ENCODE measurements at regions not wholly inside any gene's neighbourhood (a gene's known extent, or its start where the extent isn't known, plus 50 kb on each side); places are given as distances from the start of the nearest gene placed in this dataset.

DNA sequence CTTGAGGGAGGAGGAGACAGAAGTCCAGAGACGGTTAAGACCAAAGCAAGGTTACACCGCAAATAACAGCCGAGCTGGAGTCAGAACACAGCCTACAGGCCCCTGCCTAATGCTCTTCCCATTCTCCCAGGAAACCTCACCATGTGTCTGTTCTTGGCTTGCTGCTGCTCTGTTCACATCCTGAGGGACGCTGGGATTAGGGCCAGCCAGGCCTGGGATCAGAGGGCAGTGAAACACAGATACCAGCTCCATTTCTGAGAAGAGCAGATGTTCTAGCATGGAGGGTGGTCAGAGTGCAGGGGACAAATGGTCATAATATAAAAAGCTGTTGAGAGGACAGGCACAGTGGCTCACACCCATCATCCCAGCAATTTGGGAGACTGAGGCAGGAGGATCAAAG lies 124.8 kb upstream of the LARP1 start:
- no peak overlapping the region for H3K4me3 ChIP-seq
- no peaks in the 10 kb centered on the region for H3K9me3 ChIP-seq (replicated peaks in 1 of 11)
- H3K36me3 ChIP-seq: no peaks in the 10 kb centered on the region
- no peaks in the 10 kb centered on the region for H3K27me3 ChIP-seq
- no peak for TF ChIP-seq Cebpa-rat (IDR thresholded peaks at IDR 0.05)
- no peak overlapping the region for H3K4me2 ChIP-seq
- H3K9ac ChIP-seq: no peak overlapping the region
- no peaks in the 10 kb centered on the region for H4K20me1 ChIP-seq
- no peaks in the 10 kb centered on the region for H3K4me1 ChIP-seq
- no peak overlapping the region for H3K27ac ChIP-seq

DNA sequence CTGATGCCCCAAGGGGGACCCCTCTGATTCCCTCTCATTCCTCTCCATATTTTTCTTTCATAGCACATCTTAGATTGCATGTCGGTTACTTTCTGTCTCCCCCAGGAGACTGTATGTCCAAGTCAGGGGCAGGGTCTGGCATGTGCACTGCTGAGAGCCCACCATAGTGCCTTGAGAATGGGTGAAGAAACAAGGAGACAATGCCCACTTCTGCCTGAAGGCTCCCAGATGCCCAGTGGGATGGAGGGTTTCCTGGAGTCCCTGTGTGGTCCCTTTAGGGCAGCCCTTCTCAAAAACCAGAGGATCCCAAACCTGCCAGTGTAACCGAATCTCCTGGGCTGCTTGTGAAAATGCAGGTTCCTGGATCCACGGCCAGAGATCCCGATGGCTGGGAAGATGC lies 126.5 kb upstream of the LARP1 start:
- Histone ChIP-seq H4K20me1 (no peaks in the 10 kb centered on the region), H3K9me3 (replicated peaks in 1 of 11) (no peaks in the 10 kb centered on the region), H3K9ac (no peak overlapping the region), H3K27me3 (no peaks in the 10 kb centered on the region), H3K4me1 (no peaks in the 10 kb centered on the region), H3K27ac (no peak overlapping the region), H3K4me2 (no peak overlapping the region), H3K4me3 (no peak overlapping the region), H3K36me3 (no peaks in the 10 kb centered on the region)
- TF ChIP-seq Cebpa-rat (IDR thresholded peaks at IDR 0.05): no peak

DNA sequence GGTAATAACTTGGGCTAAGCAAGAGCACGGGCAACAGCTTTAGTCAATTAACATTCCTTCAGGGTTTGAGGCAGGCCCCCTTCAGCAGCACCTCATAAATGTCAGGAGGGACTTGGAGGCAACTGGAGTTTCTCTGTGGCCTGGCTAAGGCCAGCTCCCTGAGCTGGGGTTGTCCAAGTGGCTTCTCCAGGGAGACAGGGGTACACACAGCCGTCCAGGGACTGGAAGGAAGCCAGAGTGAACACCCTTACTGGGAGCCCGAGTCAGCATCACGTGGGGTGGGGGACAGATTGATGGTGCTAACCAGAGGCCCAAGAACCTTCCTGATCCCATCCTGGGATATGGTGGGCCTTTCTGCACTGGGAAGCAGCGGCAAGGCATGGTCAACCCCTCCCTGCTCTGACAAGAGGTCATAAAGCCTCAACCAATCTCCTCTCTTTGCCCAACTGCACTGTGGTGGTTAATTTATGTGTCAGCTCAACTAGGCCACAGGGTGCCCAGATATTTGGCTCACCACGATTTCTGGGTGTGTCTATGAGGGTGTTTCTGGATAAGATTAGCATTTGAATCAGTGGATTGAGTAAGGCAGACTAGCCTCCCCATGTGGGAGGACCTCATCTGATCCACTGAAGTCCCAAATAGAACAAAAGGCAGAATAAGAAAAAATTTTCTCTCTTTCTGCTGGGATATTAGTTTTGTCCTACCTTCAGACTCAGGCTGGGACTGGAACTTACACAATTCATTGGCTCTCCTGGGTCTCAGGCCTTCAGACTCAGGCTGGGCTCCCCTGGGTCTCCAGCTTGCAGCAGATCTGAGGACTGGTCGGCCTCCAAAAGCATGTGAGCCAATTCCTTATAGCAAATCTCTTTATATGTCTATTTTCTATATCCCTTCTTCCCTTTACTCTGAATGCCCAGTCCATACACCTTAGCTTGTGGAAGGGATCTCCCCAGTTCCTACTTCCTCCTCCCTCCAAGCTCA lies 127.2 kb upstream of the LARP1 start:
- no peaks in the 10 kb centered on the region for H3K36me3 ChIP-seq
- H3K4me3 ChIP-seq: no peak overlapping the region
- H4K20me1 ChIP-seq: no peaks in the 10 kb centered on the region
- no peak overlapping the region for H3K27ac ChIP-seq
- no peaks in the 10 kb centered on the region for H3K27me3 ChIP-seq
- no peaks in the 10 kb centered on the region for H3K9me3 ChIP-seq (replicated peaks in 1 of 11)
- H3K4me1 ChIP-seq: no peaks in the 10 kb centered on the region
- H3K4me2 ChIP-seq: no peak overlapping the region
- no peak overlapping the region for H3K9ac ChIP-seq
- no peak for TF ChIP-seq Cebpa-rat (IDR thresholded peaks at IDR 0.05)

- H3K4me1 ChIP-seq: no peaks in the 10 kb centered on the region
- H3K9me3 ChIP-seq (replicated peaks in 1 of 11): no peaks in the 10 kb centered on the region
- H3K4me3 ChIP-seq: no peak overlapping the region
- H3K27me3 ChIP-seq: no peaks in the 10 kb centered on the region
- no peak overlapping the region for H3K4me2 ChIP-seq
- no peaks in the 10 kb centered on the region for H3K36me3 ChIP-seq
- no peak overlapping the region for H3K9ac ChIP-seq
- H3K27ac ChIP-seq: no peak overlapping the region
- H4K20me1 ChIP-seq: no peaks in the 10 kb centered on the region
- TF ChIP-seq Cebpa-rat (IDR thresholded peaks at IDR 0.05): no peak
These were observed 128.2 kb upstream of the LARP1 start for GRCh38 chr5:154626876-154627557.

DNA sequence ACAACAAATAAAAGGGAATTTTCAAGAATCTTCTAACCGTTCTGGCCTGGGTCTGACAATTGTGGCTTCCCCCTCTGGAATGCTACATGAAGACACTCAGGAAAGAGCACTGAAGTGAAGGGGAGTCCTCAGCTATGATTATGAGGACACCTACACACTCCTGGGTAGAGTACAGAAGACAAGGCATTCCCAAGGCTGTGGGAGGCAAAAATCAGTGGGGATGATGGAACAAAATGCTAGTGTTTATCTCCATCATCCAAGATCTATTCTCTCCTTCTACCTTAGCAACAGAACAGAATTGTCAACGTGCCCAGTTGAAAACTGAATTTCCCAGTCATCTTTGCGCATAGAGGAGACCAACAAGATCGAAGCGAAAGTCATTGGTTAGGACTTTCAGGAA lies 130.1 kb upstream of the LARP1 start:
- H3K27ac ChIP-seq: no peak overlapping the region
- H3K36me3 ChIP-seq: no peaks in the 10 kb centered on the region
- H3K4me2 ChIP-seq: no peak overlapping the region
- no peak overlapping the region for H3K9ac ChIP-seq
- peaks cover 0 to 9% (median 0%) of the 10 kb centered on the region in 10 experiments; a peak in 3 of 20 replicates for H3K4me1 ChIP-seq
- no peaks in the 10 kb centered on the region for H4K20me1 ChIP-seq
- H3K9me3 ChIP-seq (replicated peaks in 1 of 11): no peaks in the 10 kb centered on the region
- no peak for TF ChIP-seq Cebpa-rat (IDR thresholded peaks at IDR 0.05)
- H3K4me3 ChIP-seq: no peak overlapping the region
- H3K27me3 ChIP-seq: no peaks in the 10 kb centered on the region

DNA sequence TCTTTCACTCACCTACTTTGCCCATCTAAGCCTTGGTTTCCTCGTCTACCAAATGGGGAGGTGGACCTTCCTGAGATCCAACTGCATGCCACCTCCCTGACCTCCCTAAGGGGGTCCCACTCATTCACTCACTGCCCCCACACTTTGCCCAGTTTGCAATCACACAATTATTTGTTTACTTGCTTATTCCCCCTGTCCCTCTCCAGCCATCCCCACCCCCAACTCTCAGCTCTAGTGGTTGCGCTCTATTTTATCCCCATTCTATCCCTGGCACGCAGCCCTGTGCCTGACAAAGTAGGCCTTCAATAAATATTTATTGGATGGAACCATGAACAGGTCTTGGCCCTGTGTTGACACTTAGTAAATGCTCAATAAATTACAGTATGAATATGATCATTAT lies 130.8 kb upstream of the LARP1 start:
- H3K4me3 ChIP-seq: no peak overlapping the region
- H3K9ac ChIP-seq: no peak overlapping the region
- no peak for TF ChIP-seq Cebpa-rat (IDR thresholded peaks at IDR 0.05)
- H3K27me3 ChIP-seq: no peaks in the 10 kb centered on the region
- H4K20me1 ChIP-seq: no peaks in the 10 kb centered on the region
- H3K9me3 ChIP-seq (replicated peaks in 1 of 11): no peaks in the 10 kb centered on the region
- no peak overlapping the region for H3K27ac ChIP-seq
- H3K4me1 ChIP-seq: peaks cover 0 to 9% (median 0%) of the 10 kb centered on the region in 10 experiments; a peak in 3 of 20 replicates
- no peaks in the 10 kb centered on the region for H3K36me3 ChIP-seq
- no peak overlapping the region for H3K4me2 ChIP-seq

GRCh38 chr5:154620411-154620810 lies 134.8 kb upstream of the LARP1 start:
- no peak for TF ChIP-seq Cebpa-rat (IDR thresholded peaks at IDR 0.05)
- H3K27ac ChIP-seq: no peak overlapping the region
- no peaks in the 10 kb centered on the region for H3K9me3 ChIP-seq (replicated peaks in 1 of 11)

DNA sequence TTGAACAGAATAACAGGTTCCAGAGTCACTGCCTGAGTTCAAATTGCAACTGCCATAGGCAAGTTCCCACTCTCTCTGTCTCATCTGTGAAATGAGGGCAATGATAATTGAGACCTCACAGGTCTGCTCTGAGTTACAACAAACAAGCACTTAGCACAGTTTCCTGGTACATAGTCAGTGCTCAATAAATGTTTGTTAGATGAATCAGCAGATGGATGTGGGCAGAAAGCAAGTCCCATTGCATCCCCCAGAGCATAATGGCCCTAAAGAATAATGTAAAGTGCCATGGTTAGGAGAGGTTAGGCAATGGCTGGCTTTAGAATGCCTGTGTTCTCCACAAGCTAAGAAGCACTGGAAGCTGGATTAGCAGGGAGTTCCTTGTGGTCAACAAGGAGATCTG lies 136.5 kb upstream of the LARP1 start:
- TF ChIP-seq Cebpa-rat (IDR thresholded peaks at IDR 0.05): no peak
- H3K9ac ChIP-seq: no peak overlapping the region
- H3K4me3 ChIP-seq: no peak overlapping the region
- H3K27ac ChIP-seq: no peak overlapping the region
- H3K27me3 ChIP-seq: no peaks in the 10 kb centered on the region
- no peak overlapping the region for H3K4me2 ChIP-seq
- no peaks in the 10 kb centered on the region for H3K9me3 ChIP-seq (replicated peaks in 1 of 11)
- peaks cover 0 to 9% (median 0%) of the 10 kb centered on the region in 10 experiments; a peak in 3 of 20 replicates for H3K4me1 ChIP-seq
- H3K36me3 ChIP-seq: no peaks in the 10 kb centered on the region
- H4K20me1 ChIP-seq: no peaks in the 10 kb centered on the region

More at GRCh38 chr5:154620411-154620810, 134.8 kb upstream of the LARP1 start:
- H3K36me3 ChIP-seq: no peaks in the 10 kb centered on the region
- H4K20me1 ChIP-seq: no peaks in the 10 kb centered on the region
- H3K4me2 ChIP-seq: peak overlapping the region in 2 of 11 experiments; percentile 12 to 41; a peak in 4 of 22 replicates
- H3K4me3 ChIP-seq: no peak overlapping the region
- H3K27me3 ChIP-seq: no peaks in the 10 kb centered on the region
- H3K9ac ChIP-seq: no peak overlapping the region
- H3K4me1 ChIP-seq: peaks cover 0 to 9% (median 0%) of the 10 kb centered on the region in 10 experiments; a peak in 3 of 20 replicates

- H3K4me2 ChIP-seq: no peak overlapping the region
- TF ChIP-seq Cebpa-rat (IDR thresholded peaks at IDR 0.05): no peak
- H3K4me1 ChIP-seq: peaks cover 0 to 8% (median 6%) of the 10 kb centered on the region in 10 experiments; a peak in 13 of 20 replicates
- H3K36me3 ChIP-seq: no peaks in the 10 kb centered on the region
- H3K27ac ChIP-seq: no peak overlapping the region
- no peaks in the 10 kb centered on the region for H3K9me3 ChIP-seq (replicated peaks in 1 of 11)
- no peak overlapping the region for H3K9ac ChIP-seq
- peaks cover 32 to 40% (median 36%) of the 10 kb centered on the region in 11 experiments for H3K27me3 ChIP-seq
- no peak overlapping the region for H3K4me3 ChIP-seq
- H4K20me1 ChIP-seq: peaks cover 0 to 9% (median 0%) of the 10 kb centered on the region in 11 experiments; a peak in 5 of 22 replicates
These were observed 136.6 kb upstream of the HAND1 start for GRCh38 chr5:154614595-154614994.
